Common myeloid progenitor, CD34-positive (primary cell): ENCODE measurements at regions not wholly inside any gene's neighbourhood (a gene's known extent, or its start where the extent isn't known, plus 50 kb on each side); places are given as distances from the start of the nearest gene placed in this dataset.

ENCODE experiments used
- CTCF ChIA-PET: fragments of 350-600 bp; sonication (Branson Sonifier 250); formaldehyde crosslinking; loops from one replicate; lab custom pipeline; 2021; ENCODE audit warnings: antibody characterized with exemption; lab: Charles Lee
- POLR2A ChIA-PET: fragments of 350-600 bp; sonication (Branson Sonifier 250); formaldehyde crosslinking; loops from one replicate; lab custom pipeline; 2021; ENCODE audit warnings: antibody characterized with exemption; lab: Charles Lee
- DNase-seq, 3 donors: peaks; one replicate each; pipeline versions ENCODE4 v3.0.0 to v3.0.0-alpha.2; 2013
- H3K27ac ChIP-seq, 2 experiments: 1 replicate in 1 of 2; 2 replicates in 1 of 2; pipeline ENCODE4 v1.7.0; 2013; ENCODE audit warnings: inconsistent platforms in 2 of 2, low read length in 2 of 2, mild to moderate bottlenecking in 2 of 2, low read depth in 1 of 2, moderate library complexity in 1 of 2; ENCODE audit not compliant: severe bottlenecking in 2 of 2, insufficient read depth in 1 of 2, poor library complexity in 1 of 2
- H3K27me3 ChIP-seq, 5 experiments: replicated peaks in 2 of 5; 1 replicate in 3 of 5; 2 replicates in 2 of 5; pipeline versions ENCODE4 v1.6.1 to v1.7.0; 2013; ENCODE audit warnings: low read length in 4 of 5, mild to moderate bottlenecking in 2 of 5, moderate library complexity in 2 of 5, inconsistent platforms in 1 of 5; ENCODE audit not compliant: insufficient read depth in 5 of 5, control insufficient read depth in 4 of 5
- H3K36me3 ChIP-seq, 4 experiments: 1 replicate in 2 of 4; 2 replicates in 2 of 4; pipeline versions ENCODE4 v1.6.1 to v1.7.0; 2013; ENCODE audit warnings: low read length in 3 of 4, control low read depth in 1 of 4, mild to moderate bottlenecking in 1 of 4; ENCODE audit not compliant: control insufficient read depth in 4 of 4, insufficient read depth in 4 of 4
- H3K4me1 ChIP-seq, 4 experiments: 1 replicate in 3 of 4; 2 replicates in 1 of 4; pipeline versions ENCODE4 v1.6.1 to v1.7.1; 2013; ENCODE audit warnings: low read length in 3 of 4, mild to moderate bottlenecking in 3 of 4, control low read depth in 1 of 4, inconsistent platforms in 1 of 4, moderate library complexity in 1 of 4; ENCODE audit not compliant: control insufficient read depth in 4 of 4, insufficient read depth in 4 of 4; ENCODE audit errors: control extremely low read depth in 1 of 4
- H3K4me3 ChIP-seq, 7 experiments: 1 replicate in 4 of 7; 2 replicates in 3 of 7; pipeline versions ENCODE4 v1.5.1 to v1.7.0; 2013; ENCODE audit warnings: mild to moderate bottlenecking in 7 of 7, low read length in 6 of 7, moderate library complexity in 6 of 7, inconsistent platforms in 2 of 7, low read depth in 2 of 7, control low read depth in 1 of 7; ENCODE audit not compliant: insufficient read depth in 4 of 7, control insufficient read depth in 1 of 7; ENCODE audit errors: extremely low read depth in 1 of 7
- H3K9me3 ChIP-seq, 5 experiments: 1 replicate in 4 of 5; 2 replicates in 1 of 5; pipeline versions ENCODE4 v1.6.1 to v1.7.1; 2013; ENCODE audit warnings: low read length in 4 of 5, mild to moderate bottlenecking in 2 of 5, inconsistent platforms in 1 of 5, low read depth in 1 of 5, moderate library complexity in 1 of 5; ENCODE audit not compliant: control insufficient read depth in 4 of 5, insufficient read depth in 2 of 5; ENCODE audit errors: control extremely low read depth in 1 of 5
- WGBS: methylation state at CpG from one replicate; pipeline ENCODE4 v1.1.5; 2013; ENCODE audit not compliant: insufficient coverage; 5-methylcytosine and 5-hydroxymethylcytosine counted together

- WGBS = 77% methylated on average over 2 of the region's 2 CpGs
- CTCF ChIA-PET = interaction anchor here (1.0 to 7.5 kb wide), 4 partner anchors 8 to 113 kb away, joined by 3 to 49 read pairs (median 4); no protein-coding TSS in a partner anchor
- no peak overlapping the region for H3K4me3 ChIP-seq
Measured at GRCh38 chr3:124574012-124574411, 156.2 kb upstream of the UMPS start.

GRCh38 chr3:124576565-124577493 lies 153.4 kb upstream of the UMPS start:
- Histone ChIP-seq H3K36me3 (no peaks in the 10 kb centered on the region), H3K27me3 (no peaks in the 10 kb centered on the region), H3K27ac (no peak overlapping the region), H3K9me3 (no peaks in the 10 kb centered on the region), H3K4me3 (no peak overlapping the region), H3K4me1 (no peaks in the 10 kb centered on the region)
- no peak for DNase-seq
- 79% methylated on average over 2 of the region's 5 CpGs for WGBS
- ChIA-PET CTCF (interaction anchor here (0.7 to 1.3 kb wide), 5 partner anchors 9 to 184 kb away, joined by 3 to 5 read pairs (median 3); no protein-coding TSS in a partner anchor), POLR2A (interaction anchor here (0.6 kb wide), 1 partner anchor 49 kb away, joined by 3 read pairs; no protein-coding TSS in a partner anchor)

More at GRCh38 chr3:124574012-124574411, 156.2 kb upstream of the UMPS start:
- Histone ChIP-seq H3K27me3 (no peaks in the 10 kb centered on the region), H3K9me3 (no peaks in the 10 kb centered on the region), H3K27ac (no peak overlapping the region), H3K4me1 (no peaks in the 10 kb centered on the region), H3K36me3 (no peaks in the 10 kb centered on the region)
- POLR2A ChIA-PET = no interaction called here
- no peak for DNase-seq

GRCh38 chr3:124577494-124578167 lies 152.6 kb upstream of the UMPS start:
- ChIA-PET POLR2A (no interaction called here), CTCF (interaction anchor here (0.7 to 1.3 kb wide), 5 partner anchors 10 to 183 kb away, joined by 3 to 5 read pairs (median 3); no protein-coding TSS in a partner anchor)
- Histone ChIP-seq H3K9me3 (no peaks in the 10 kb centered on the region), H3K27ac (no peak overlapping the region), H3K4me3 (no peak overlapping the region), H3K27me3 (no peaks in the 10 kb centered on the region), H3K36me3 (no peaks in the 10 kb centered on the region), H3K4me1 (peaks cover 0 to 1% (median under 1%) of the 10 kb centered on the region in 4 experiments)
- WGBS = no CpG with 5 or more reads among the region's 1 CpG
- no peak for DNase-seq

- Histone ChIP-seq H3K36me3 (no peaks in the 10 kb centered on the region), H3K9me3 (no peaks in the 10 kb centered on the region), H3K27me3 (peaks cover 0 to 13% (median 3%) of the 10 kb centered on the region in 5 experiments), H3K27ac (no peak overlapping the region), H3K4me3 (no peak overlapping the region), H3K4me1 (peaks cover 4 to 16% (median 11%) of the 10 kb centered on the region in 4 experiments)
- 100% methylated on average over 2 of the region's 2 CpGs for WGBS
- ChIA-PET POLR2A (no interaction called here), CTCF (interaction anchor here (1.6 kb wide), 1 partner anchor 47 kb away, joined by 3 read pairs; no protein-coding TSS in a partner anchor)
- DNase-seq = no peak
Measured at GRCh38 chr3:124579641-124580040, 150.6 kb upstream of the UMPS start.

GRCh38 chr3:124582196-124582595 lies 148.1 kb upstream of the UMPS start:
- H3K27ac ChIP-seq = no peak overlapping the region
- peaks cover 9 to 38% (median 25%) of the 10 kb centered on the region in 5 experiments for H3K27me3 ChIP-seq
- ChIA-PET POLR2A (no interaction called here), CTCF (interaction anchor here (1.6 to 2.5 kb wide), 3 partner anchors 9 to 23 kb away, joined by 4 to 6 read pairs (median 5); no protein-coding TSS in a partner anchor)
- H3K4me3 ChIP-seq = no peak overlapping the region
- H3K9me3 ChIP-seq = no peaks in the 10 kb centered on the region
- DNase-seq = no peak
- no peaks in the 10 kb centered on the region for H3K36me3 ChIP-seq
- 86% methylated on average over 4 of the region's 4 CpGs for WGBS
- peaks cover 4 to 34% (median 24%) of the 10 kb centered on the region in 4 experiments for H3K4me1 ChIP-seq

GRCh38 chr3:124582621-124583395 lies 147.4 kb upstream of the UMPS start:
- no CpG with 5 or more reads among the region's 3 CpGs for WGBS
- Histone ChIP-seq H3K27ac (no peak overlapping the region), H3K27me3 (peaks cover 10 to 44% (median 27%) of the 10 kb centered on the region in 5 experiments), H3K36me3 (no peaks in the 10 kb centered on the region), H3K4me3 (no peak overlapping the region), H3K9me3 (no peaks in the 10 kb centered on the region), H3K4me1 (peaks cover 4 to 34% (median 24%) of the 10 kb centered on the region in 4 experiments)
- DNase-seq = peak in 2 of 3 donors; percentile 28 to 33
- POLR2A ChIA-PET = no interaction called here
- CTCF ChIA-PET = interaction anchor here (0.9 to 2.5 kb wide), 4 partner anchors 9 to 23 kb away, joined by 3 to 6 read pairs (median 4); no protein-coding TSS in a partner anchor
